GM18868 (cell line): ENCODE measurements at regions not wholly inside any gene's neighbourhood (a gene's known extent, or its start where the extent isn't known, plus 50 kb on each side); places are given as distances from the start of the nearest gene placed in this dataset.
A peak's percentile ranks its signal among the peaks of the same experiment; 100 is the strongest.
"Not testable (repeated sequence)": the region's sequence is repeated elsewhere in the genome, so short reads cannot be mapped to it uniquely, and the experiment has no call there.

ENCODE experiments used
- ATAC-seq: cut with Tn5 transposase; IDR thresholded peaks from one replicate; pipeline ENCODE4 v1.9.1; 2021; ENCODE audit warnings: mild to moderate bottlenecking, moderate library complexity; ENCODE audit not compliant: unreplicated experiment

DNA sequence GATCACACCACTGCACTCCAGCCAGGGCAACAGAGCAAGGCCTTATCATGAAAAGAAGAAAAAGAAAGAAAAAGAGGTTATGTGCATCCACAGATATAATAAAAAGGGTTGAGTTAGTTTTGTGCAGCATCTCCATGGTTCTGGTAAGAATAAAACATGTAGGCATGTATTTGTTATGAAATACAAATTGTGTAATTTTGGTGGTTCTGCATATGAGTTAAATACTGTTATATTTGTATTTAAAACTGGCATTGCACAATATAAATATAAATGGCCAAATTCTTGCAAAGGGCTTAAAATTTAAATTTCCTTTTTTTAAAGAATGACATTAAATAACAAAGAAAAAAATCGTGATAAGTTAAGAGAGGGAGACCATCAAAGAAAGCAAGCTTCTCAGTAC, 159.1 kb upstream of the PREP start:
- no peak for ATAC-seq

DNA sequence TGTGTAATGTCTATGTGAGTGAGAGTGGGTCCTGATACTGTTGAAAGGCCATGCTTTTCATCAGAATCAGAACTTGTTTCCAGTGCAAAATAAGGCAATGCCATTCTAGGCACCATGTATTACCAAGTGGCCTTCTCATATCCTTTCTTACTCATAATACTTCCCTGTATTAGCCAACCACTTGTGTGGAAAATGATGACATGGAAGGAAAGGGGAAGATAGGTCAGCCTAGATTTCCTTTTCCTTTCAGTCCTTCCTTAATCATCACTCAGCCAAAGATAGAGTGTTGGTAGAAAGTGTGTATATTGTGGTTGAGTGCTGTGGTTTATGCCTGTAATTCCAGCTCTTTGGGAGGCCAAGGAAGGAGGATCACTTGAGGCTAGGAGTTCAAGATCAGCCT, 158.6 kb upstream of the PREP start:
- ATAC-seq, result no peak

DNA sequence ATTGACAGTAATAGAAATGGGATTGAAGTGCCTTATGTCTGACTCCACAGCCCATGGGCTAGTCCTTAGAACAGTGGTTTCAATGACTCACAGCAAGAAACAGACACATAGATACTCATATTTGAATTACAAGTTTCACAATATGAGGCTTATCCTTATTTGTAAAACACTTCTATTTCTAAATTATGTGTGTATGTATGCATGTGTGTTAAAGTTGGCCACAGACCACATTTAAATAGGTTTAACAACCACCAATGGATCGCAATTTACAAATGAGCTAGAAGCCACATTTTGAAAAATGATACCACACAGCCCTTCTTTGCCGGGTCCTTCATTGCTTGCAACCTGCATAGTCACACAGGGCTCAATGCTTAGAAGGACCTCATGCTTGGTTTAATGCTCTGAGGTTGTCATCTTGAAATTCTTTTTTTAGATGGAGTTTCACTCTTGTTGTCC, 157.8 kb upstream of the PREP start:
- peak; percentile 94 for ATAC-seq

DNA sequence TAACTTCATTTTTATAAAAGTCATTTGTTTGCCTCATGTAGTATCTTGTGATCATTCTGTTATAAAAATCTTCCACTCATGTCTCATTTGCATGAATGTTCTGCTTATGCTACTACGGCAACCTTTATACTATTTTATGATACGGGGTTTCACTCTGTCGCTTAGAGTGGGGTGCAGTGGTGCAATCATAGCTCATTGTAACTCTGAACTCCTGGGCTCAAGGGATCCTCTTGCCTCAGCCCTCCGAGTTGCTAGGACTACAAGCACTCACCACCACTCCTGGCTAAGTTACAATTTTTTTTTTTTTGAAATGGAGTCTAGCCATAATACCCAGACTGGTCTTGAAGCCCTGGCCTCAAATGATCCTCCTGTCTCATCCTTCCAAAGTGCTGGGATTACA, 154.4 kb upstream of the PREP start:
- ATAC-seq, result no peak

DNA sequence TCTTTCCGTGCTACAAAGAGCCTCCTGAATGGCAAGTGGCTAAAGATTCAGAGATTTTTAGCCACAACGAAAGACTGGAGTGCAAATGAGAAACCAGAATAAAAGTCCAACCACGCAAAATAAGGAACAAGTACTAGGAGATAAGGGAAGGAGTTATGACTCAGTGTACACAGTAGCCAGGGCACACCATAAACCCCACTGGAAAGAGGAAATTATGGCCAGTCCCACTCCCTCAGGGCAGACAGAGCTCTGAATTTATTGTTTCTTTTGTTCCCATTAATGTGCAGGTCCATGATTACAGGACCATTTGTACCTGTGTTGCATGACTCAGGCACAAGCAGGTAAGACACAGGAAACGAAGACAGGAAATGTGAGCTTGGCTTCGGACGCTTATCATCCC, 150.3 kb upstream of the PREP start:
- ATAC-seq, result no peak

DNA sequence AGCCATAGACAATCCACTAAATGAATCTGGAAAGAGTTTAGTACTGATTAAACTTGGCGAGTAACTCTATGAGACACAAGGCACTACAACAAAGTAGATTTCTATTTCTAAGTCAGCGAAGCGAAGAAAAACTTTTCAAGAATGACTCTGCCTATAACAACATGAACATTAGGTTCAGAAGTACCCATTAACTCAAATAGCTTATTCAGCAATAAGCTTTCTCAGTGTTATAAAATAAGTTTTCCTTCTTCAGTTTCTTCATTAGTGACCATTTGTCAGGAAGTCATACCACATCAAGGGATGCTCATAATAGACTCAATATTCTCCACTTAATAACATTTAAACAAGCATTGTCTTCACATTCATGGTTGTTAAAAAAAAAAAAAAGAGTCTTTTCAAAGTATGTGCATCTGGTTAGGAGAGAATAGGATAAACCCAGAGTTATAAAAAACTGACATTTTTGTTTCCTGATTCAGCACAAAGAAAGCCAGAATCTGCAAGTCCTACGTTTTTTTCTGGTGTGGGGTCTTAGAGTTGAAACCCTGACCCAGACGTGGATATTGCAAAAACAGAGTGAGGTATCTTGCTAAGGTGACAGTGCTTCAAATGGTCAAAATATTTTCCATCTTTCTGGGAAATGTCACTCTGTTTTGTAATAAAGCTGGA, 148.2 kb upstream of the PREP start:
- ATAC-seq, result no peak

DNA sequence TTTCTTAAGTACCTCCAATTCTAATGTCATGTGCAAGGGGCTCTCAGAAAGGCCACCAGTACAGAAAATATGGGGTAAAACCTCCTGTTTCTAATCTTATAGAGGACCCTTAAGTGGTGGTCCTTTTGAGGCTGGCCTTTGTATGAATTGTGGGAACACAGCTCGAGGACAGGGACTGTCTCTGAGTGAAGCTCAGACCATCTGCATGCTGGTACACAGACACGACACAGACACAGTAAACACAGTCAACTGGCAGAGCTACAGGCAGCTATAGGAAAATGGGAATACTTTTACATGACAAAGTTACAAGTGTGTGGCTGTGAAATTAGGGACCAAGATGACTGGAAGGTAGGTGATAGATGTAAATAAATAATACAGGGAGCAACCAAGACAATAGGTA, 143.9 kb upstream of the PREP start:
- ATAC-seq, result no peak

DNA sequence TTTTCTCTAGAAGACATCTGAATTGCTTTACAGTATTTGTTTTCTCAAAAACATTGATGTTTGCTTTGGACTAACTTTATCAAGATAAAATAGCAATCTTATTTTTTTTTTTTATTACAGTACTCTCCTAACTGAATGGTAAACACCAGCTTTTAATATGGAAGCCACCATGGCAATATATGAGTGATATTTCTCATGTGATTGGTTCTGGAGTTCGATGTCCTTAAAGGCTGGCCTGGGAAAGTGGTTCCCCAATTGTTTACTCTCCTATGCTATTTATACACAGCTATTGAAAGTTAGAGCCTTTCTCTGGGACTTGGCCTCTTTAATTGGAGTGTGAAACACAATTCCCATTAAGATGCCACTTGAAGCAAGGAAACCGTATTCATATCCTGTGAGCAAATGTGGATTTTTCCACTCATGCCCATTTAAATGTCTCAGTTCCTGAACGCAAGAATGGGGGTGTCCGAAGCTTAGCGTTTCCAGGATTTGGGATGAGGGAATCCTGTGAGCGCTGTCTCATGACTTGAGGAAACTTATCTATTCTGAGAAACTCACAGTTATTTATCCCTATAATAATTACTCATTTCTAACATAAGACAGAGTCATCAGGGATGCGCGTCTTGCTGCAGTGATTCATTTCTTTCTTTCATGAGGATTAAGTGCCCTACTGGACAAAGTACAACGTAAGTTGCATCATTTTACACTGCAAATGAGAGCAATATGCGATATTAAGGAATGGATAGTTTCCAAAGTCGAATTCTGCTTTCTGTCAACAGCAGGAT, 143.3 kb upstream of the PREP start:
- no peak for ATAC-seq

DNA sequence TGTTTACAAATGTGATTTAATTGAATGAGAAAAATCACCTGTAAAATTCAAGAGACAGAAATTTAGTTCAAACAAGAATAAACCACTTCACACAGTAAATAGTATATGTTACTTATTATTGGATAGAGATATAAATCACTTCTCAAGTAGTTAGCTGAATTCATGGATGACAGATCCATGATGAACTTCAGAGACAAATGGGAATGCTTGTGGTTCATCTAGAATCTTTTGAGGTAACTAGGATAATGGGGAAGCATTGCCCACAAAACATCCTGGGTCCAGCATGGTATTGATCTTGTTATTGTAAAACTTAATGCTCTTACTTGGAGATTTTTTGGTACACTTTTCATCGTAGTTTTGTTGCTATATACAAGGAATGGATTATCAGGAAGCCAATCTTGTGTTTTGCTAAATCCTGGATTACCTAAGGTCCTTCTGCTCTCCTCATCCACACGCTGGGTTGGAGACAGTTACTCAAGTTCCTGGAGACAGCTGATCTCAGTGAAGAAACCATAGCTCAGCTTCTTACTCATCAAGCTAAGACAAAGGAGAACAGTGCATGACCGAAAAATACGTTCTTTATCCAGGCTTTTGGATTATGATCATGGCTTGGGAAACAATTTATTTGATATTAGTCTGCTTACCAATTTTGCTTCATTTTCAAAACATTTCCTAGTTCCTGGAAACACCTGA, 142.5 kb upstream of the PREP start:
- ATAC-seq, result no peak

DNA sequence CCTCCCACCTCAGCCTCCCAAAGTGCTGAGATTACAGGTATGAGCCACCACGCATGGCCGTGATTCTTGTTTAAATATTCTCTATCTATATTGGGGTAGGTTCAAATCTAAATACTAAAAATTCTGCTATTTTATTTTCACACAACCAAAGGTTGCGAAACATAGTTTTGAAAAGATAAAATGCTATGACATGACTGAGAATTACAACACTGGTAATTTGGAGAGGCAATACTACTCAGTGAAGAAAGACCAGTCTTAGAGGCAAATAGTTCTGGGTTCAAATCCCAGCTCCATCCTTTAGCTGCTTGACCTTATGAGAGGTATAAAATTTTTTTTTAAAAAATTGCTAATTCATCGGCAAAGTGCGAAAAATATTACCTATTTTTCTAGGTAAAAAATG, 137.0 kb upstream of the PREP start:
- ATAC-seq, result no peak

DNA sequence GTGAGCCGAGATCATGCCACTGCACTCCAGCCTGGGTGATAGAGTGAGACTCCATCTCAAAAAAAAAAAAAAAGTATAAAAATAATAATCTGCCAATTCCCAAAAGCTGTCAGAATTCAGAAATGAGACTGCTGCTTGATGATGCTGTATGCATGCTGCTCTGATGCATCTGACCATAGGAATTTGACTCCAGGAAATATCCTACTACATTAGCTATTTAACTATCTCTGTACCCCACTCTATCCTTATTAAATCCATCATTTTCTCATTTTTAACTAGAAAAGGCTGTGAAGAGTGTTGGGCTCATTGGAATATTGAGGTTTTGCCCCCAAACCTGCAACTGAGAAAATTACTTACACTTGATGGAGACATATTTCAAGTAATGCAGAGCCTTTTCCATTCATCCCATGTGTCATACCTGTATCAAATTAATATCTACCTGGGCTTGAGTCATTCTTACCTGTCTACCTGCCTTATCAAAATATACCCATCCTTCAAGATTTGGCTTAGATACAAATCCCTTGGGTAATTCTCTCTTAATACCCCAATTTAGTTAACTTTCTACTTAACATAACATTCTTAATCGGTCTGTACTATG, 135.2 kb upstream of the PREP start:
- ATAC-seq, result no peak

DNA sequence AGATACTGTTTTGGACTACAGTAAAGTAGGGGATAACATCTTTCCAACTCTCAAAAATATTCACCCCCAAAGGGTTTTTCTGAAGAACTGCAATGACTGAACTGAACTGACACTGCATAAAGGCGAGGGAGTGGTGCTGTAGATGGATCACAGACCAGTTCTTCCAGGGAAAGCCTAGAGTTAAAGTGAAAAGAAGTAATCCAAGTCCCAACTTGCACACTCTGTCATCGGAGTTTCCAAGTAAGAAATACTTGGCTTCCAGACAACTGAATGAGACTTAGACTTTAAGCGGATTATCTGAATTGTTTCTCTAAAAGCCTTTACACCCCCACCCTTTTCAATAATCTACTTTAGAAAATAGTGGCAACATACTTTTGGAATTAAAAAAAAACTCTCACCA, 134.1 kb upstream of the PREP start:
- ATAC-seq, result no peak

DNA sequence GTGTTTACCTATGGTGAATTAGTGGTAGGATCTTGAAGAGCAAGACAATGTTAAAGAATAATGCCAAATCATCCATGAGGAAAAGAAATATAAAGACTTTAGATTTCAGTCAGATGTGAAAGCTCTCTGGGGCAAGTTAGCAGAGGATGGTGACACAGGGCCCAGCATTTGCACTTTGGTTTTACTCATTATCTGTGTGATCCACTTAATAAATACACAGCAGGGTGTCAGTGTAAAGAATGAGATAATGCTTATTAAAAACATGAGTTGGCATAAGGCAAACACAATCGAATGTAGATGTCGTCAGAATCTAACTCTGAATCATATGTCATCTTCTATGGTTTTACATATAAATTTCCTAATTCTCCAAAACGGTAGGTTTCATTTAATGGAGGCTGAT, 130.4 kb upstream of the PREP start:
- no peak for ATAC-seq

DNA sequence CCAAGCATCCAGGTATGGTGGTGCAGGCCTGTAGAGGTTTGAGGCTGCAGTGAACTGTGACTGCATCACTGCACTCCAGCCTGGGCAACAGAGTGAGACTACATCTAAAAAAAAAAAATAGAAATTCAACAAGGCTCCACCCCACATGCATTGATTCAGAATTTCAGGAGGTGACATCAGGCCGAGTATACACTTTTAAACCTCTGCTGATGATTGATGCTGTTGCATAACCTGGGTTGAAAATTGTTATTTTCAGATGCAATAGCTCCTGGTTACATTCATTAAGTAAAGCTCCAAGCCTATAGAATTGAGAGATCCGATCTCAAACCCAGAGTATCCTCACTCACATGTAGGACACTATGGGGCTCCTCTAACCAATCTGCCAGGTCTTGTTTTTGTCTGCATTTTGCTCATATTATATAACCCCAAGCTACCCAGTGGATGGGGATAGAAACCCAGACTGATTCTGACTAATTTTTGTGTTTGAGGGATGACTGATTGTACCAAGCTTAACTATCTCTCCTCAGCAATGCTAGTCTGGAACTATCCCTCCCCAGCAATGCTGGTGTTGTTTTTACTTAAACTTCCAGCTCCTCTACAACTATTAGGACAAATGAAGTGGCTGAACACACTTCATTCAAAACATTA, 123.5 kb upstream of the PREP start:
- no peak for ATAC-seq

DNA sequence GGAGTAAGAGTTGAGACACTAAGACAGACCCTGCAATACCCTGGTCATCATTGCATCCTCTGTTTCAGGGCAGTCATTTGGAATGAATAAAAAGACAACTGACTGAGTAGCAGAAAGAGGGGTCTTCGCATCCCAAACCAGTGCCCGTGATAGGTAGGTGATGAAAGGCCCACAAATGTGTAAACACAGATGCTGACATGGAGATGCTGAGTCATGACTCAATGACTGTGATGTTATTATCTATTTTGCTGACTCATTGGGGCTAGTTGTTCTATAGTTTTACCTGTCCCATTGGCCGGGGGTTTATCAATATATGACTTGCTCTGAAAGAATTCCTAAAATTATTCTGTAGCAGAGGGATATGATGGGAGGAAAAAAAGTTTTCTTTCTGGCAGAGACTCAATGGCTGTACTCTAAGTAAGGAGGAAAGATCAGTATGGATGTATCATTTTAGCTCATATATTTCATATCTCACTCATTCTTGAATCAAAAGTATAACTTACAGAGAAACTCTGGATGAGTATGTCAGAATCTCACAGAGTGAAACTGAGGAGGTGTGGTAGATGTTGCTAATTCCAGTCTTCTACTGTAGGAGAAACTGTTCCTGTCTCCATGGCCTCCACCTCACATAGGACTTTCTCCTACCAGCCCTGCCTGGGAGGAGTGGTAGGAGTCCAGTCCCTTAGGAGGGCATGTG, 119.9 kb upstream of the PREP start:
- no peak for ATAC-seq

DNA sequence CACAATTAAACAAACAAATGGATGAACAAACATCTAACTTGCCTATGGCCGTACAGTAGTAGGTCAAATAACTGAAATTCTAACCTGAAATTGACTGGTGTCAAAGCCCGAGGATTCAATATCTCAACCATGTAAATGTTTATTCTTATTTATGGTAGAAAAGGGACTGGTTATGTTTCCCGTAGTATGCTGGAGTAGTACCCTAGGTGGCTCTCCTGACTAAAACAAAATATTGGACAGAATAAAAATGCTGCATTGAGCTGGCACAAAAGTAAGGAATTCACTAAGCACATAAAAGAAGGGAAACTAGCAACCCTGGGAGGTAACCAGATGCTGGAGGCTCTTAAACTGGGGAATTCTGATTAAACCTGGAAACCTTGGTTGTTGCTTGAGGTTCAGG, 117.1 kb upstream of the PREP start:
- no peak for ATAC-seq

DNA sequence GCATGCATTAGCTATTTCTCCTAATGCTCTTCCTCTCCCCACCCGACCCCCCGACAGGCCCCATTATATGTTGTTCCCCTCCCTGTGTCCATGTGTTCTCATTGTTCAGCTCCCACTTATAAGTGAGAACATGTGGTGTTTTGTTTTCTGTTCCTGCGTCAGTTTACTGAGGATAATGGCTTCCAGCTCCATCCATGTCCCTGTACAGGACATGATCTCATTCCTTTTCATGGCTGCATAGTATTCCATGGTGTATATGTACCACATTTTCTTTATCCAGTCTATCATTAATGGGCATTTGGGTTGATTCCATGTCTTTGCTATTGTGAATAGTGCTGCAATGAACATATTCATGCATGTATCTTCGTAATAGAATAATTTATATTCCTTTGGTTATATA, 116.1 kb upstream of the PREP start:
- not testable (repeated sequence) for ATAC-seq

DNA sequence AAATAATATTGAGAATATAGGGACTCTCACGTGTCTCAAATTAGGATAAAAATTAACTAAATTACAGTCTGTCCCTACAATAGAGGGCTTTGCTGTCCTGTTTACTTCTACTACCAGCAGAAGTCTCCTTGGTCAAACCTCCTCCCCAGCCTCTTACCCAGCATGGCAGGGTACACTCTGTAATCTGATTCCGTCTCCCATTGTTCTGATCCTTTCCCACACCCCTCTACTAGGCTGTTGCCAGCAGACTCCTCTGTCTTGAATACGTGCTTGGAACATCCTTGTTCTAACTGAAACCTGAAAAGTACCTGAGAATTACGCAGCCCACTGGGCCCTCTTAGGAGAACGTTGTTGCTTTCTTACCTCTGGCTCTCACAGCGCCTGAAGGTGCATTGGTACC, 112.2 kb upstream of the PREP start:
- no peak for ATAC-seq

DNA sequence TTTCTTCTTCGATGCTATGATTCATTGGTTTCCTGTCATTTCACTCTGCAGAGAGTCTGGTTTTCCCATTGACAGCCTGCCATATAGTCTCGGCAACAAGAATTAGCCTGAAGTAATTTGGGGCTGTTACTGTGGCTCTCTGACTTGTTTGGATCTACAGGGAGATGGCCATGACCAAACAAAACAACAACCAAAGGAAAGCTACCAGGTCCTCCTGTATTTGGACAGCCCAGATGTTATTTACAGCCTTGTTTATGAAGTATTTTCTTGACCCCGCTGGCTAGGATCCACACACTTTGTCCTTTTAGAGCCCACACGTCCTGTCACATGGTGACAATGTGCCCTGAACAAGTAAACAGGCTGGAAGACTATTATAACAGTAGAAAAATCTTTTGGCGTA, 111.4 kb upstream of the PREP start:
- ATAC-seq, result no peak

DNA sequence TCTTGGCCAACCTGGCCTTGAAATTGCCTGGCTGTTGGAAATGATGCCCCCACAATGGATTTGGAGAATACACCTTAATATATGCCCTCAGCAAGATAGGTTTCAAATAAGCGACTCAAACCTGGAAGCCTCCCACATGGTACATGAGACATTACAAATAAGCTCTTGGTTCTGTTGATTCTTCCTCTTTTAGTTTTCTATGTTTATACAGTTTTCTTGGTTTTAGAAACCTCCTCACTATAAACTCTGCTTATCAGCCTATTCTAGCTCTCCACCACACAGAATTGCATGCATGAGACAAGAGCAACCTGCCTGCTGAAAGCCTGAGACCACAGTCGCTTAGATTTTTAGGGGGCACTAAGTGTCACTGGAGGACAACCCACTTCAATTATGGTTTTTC, 108.8 kb upstream of the PREP start:
- ATAC-seq, result peak; percentile 69

DNA sequence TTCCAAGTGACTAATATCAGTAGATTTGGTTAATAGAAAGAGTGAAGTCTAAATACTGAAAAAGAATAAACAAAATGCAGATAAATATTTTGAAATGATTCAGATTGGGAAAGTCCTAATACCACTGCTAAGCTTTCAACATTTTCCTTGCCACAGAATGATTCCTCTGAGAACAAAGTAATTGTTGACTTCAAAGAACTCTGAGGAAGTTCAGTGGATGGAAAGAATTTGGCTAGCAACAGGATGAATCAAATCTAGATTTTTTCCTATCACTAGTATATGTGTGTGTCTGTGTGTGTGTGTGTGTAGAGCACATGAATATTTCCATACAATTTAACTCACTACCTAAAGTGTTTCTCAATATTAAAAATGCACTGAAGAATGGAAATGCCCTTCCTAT, 107.9 kb upstream of the PREP start:
- no peak for ATAC-seq
